Epithelial cell of esophagus (primary cell): ENCODE measurements at regions not wholly inside any gene's neighbourhood (a gene's known extent, or its start where the extent isn't known, plus 50 kb on each side); places are given as distances from the start of the nearest gene placed in this dataset.

Source experiments
- DNase-seq: peaks from one replicate; pipeline ENCODE4 v3.0.0; 2010; ENCODE audit warnings: low read depth
- H3K4me3 ChIP-seq: 2 replicates; pipeline ENCODE4 v1.5.1; 2011; ENCODE audit warnings: mild to moderate bottlenecking, low read length, control low read depth
- TF ChIP-seq, protein P1 (sequence below): IDR thresholded peaks from 2 replicates; pipeline ENCODE4 v1.5.1; 2011; ENCODE audit warnings: low read depth, mild to moderate bottlenecking, low read length, control low read depth, inconsistent platforms; ENCODE audit not compliant: insufficient read depth; ENCODE audit errors: missing control alignments

DNA sequence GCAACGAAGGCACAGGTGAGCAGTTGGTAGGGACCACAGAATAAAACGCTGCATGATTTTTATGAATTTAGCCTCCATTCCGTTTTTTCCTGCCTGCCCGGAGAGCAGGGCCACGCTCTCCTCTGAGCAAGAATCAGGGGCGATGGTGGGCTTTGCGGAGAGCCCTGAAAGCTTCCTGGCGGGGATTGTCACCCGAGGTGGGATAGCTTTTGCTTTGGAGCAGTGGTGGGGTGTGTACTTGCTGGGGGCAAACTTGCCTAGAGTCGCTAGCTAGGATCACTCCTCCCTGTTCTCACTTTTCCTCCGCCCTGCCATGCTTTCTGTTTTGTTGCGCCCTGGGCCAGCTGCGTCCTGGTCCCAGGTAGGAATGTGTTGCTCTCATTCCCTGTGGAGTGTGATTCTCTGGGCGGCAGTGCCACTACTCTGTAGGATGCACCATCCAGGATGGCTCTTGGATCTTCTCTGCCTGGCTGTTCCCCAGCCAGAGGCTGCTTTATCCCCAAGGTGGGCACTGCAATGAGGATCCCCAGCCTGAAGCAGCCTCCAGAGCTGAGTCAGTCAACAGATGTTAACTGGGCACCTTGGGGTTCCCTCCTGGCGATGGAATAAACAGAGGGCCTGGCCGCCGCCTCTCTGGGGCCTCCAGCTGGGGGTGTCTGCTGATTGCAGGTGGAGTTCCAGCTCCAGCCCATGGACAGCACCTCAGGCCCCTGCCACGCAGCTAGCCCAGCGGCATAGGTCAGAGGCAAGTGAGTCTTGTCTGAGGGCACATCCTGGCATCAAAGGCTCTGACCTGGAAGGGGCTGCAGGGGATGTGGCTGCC lies 360.9 kb upstream of the TNRC6C start:
- TF ChIP-seq, protein P1, sequence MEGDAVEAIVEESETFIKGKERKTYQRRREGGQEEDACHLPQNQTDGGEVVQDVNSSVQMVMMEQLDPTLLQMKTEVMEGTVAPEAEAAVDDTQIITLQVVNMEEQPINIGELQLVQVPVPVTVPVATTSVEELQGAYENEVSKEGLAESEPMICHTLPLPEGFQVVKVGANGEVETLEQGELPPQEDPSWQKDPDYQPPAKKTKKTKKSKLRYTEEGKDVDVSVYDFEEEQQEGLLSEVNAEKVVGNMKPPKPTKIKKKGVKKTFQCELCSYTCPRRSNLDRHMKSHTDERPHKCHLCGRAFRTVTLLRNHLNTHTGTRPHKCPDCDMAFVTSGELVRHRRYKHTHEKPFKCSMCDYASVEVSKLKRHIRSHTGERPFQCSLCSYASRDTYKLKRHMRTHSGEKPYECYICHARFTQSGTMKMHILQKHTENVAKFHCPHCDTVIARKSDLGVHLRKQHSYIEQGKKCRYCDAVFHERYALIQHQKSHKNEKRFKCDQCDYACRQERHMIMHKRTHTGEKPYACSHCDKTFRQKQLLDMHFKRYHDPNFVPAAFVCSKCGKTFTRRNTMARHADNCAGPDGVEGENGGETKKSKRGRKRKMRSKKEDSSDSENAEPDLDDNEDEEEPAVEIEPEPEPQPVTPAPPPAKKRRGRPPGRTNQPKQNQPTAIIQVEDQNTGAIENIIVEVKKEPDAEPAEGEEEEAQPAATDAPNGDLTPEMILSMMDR: no peak
- no peak overlapping the region for H3K4me3 ChIP-seq
- no peak for DNase-seq

DNA sequence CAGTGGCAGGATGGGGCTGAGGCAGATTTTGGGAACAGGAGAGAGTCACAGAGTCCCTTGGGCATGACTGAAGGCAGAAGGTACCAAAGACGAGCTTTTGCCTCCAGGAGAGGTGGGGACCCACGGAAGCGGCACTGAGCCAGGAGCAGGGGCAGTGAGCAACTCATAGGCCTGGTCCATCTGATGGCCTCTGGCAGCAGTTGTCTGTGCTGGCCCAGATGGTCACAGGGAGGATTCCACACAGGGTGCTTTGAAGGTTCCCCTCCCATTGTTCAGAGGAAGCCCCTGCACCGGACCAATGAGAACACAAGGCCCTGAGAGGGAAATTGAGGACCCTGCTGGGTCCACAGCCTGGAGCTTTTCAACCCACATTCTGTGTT lies 360.3 kb upstream of the TNRC6C start:
- TF ChIP-seq, protein P1: no peak
- DNase-seq: no peak
- H3K4me3 ChIP-seq: no peak overlapping the region

DNA sequence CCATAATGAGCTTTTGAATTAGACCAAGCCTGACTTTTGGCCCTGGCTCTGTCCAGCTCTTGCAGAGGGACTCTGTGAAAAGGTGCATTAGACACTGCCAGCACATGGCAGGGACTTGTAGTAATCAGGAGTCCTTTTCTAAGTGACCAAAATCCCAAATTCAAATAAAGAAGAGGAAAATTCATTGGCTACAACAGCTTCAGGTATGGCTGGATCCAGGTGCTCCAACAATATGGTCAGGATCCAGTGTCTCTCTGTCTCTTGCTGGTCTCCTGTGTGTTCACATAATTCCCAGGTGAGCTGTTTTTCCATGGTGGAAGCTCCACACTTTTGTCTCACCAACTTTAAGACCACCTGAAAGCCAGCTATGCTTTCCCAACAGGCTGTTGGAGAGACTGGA lies 358.8 kb upstream of the TNRC6C start:
- no peak overlapping the region for H3K4me3 ChIP-seq
- DNase-seq: no peak
- TF ChIP-seq, protein P1: no peak

DNA sequence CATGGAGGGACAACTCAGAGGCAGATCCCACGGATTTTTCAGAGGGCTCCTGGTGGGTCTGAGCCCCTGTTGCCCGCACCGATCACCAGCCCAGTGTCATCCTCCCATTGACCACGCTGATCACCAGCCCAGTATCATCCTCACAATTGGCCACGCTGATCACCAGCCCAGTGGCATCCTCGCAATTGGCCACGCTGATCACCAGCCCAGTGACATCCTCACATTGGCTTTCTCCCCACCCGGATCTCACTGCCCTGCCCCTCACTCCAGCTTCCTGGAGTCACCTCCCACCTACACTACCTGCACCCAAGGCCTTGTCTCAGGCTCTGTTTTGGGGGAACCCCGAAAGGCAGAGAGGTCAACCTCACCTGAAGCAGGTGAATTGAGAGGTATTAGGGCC lies 358.2 kb upstream of the TNRC6C start:
- TF ChIP-seq, protein P1: no peak
- H3K4me3 ChIP-seq: no peak overlapping the region
- no peak for DNase-seq

DNA sequence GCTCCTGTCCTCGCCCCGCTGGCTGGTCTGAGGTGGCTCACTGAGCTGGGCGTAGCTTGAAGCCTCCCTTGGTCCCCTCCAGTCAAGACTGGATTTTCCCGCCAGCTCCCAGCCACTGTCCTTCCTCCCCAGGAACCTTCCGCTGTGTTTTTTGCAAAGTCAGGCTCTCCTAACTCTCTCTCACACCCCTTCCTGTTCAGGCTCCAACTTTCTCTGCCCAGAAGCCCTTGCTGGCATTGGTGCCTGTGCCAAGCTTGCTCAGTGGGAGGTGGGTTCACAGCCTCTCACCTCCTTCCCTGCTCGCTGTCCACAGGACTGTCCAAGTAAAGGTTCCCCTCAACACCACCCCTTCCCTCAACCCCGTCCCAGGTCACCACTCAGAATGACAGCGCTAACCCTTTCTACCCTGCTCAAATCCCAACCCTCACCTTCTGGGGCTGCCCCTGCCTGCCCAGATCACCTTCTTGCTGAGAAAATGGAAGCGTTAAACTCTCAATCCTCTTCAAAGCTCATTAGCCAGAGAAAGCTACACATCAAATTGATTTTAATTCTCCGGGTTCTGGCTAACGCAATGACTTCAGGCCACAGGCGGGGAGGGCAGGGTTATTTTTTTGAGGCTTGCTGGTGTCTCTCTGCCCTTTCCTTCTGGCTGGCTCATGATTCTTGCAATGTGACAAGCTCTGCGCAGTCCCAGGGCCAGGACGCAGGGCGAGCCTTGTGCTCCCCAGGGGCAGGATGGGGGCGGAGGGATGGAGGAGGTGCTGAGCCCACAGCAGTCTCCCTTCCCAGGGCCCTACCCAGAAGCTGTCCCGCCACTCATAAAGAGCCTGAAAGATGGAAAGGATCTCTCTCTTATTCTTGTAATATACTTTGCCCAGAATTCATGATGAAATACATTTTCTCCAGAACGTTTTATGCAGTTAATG lies 357.2 kb upstream of the TNRC6C start:
- no peak for DNase-seq
- TF ChIP-seq, protein P1: no peak
- no peak overlapping the region for H3K4me3 ChIP-seq

DNA sequence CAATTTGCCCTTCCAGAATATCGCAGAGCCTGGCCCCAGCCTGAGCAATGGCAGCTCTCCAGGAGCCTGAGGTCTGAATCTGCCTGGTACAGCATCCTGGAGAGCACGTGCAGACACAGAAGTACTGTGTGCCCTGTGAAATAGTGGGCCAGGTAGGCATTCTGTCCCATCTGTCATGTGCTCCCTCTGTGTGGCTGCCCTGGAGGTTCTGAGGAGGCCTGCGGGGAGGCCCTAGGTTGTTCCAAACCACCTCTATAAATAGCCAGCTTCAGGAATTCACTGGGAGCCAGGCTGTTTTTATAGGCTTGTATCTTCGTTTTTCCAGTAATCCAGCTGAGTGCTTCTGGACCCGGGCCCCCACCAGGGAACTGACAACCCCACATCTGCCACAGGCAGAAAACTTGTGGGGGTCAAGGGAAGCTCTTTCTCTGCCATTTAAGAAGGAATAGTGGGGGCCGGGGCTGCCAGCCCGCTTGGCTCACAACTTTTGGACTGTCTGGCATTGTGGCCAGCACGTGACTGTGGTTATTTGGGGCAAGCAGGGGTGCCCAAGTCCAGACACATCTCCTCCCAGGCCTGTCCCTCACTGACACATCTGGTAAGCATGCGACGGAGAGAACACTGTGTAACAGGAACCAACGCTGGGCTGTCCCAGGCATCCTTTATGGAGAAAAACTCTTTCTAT lies 356.3 kb upstream of the TNRC6C start:
- peak; percentile 82 for DNase-seq
- no peak overlapping the region for H3K4me3 ChIP-seq
- TF ChIP-seq, protein P1: no peak
